Prostate gland (tissue), 2 donors: ENCODE measurements at regions not wholly inside any gene's neighbourhood (a gene's known extent, or its start where the extent isn't known, plus 50 kb on each side); places are given as distances from the start of the nearest gene placed in this dataset.

Experiments
- DNase-seq: peaks from one replicate; pipeline ENCODE4 v3.0.0-alpha.2; 2019; ENCODE audit warnings: low spot score
- H3K27ac ChIP-seq, 2 donors: fragments of 200-600 bp; sonication (generic); 2 replicates each; pipeline ENCODE4 v1.5.1; 2017 to 2019
- H3K27me3 ChIP-seq: fragments of 200-600 bp; sonication (generic); replicated peaks from 2 replicates; pipeline ENCODE4 v1.5.1; 2019; ENCODE audit not compliant: insufficient read depth
- H3K36me3 ChIP-seq, 2 donors: fragments of 200-600 bp; sonication (generic); 1 replicate in 1 of 2; 2 replicates in 1 of 2; pipeline versions ENCODE4 v1.5.1 to v1.8.1; 2017 to 2019
- H3K4me1 ChIP-seq: fragments of 200-600 bp; sonication (generic); replicated peaks from 2 replicates; pipeline ENCODE4 v1.5.1; 2019
- H3K4me3 ChIP-seq, 2 donors: fragments of 200-600 bp; sonication (generic); 2 replicates each; pipeline ENCODE4 v1.5.1; 2017 to 2019
- H3K9me3 ChIP-seq: fragments of 200-600 bp; sonication (generic); 2 replicates; pipeline ENCODE4 v1.5.1; 2017
- CTCF ChIP-seq, 4 experiments: fragments of 200-600 bp in 2 of 4; fragments of 450-650 bp in 2 of 4; sonication (generic) in 2 of 4; IDR thresholded peaks; 1 replicate in 3 of 4; 2 replicates in 1 of 4; pipeline ENCODE4 v1.5.1; 2016 to 2019; ENCODE audit warnings: antibody characterized with exemption in 4 of 4, mild to moderate bottlenecking in 2 of 4, moderate library complexity in 2 of 4
- POLR2A ChIP-seq: fragments of 450-650 bp; IDR thresholded peaks from one replicate; pipeline ENCODE4 v1.6.1; 2016; ENCODE audit warnings: antibody characterized with exemption, mild to moderate bottlenecking
- POLR2AphosphoS5 ChIP-seq: sonication (generic); formaldehyde crosslinking; IDR thresholded peaks from one replicate; pipeline ENCODE4 v1.6.1; 2017; ENCODE audit warnings: antibody characterized with exemption
- WGBS: methylation state at CpG from one replicate; pipeline ENCODE4 v1.1.5; 2018; 5-methylcytosine and 5-hydroxymethylcytosine counted together
- intact Hi-C: fragments of 100-400 bp; cut with DNase I; formaldehyde crosslinking; loops from one replicate; pipeline ENCODE4 v1.14.2; 2022
- small RNA-seq, 2 donors: library from RNA; depleted of rRNA; stranded (forward); fragments of <200 nt; gene quantifications; one replicate each; pipeline ENCODE3, GENCODE V24; 2016

DNA sequence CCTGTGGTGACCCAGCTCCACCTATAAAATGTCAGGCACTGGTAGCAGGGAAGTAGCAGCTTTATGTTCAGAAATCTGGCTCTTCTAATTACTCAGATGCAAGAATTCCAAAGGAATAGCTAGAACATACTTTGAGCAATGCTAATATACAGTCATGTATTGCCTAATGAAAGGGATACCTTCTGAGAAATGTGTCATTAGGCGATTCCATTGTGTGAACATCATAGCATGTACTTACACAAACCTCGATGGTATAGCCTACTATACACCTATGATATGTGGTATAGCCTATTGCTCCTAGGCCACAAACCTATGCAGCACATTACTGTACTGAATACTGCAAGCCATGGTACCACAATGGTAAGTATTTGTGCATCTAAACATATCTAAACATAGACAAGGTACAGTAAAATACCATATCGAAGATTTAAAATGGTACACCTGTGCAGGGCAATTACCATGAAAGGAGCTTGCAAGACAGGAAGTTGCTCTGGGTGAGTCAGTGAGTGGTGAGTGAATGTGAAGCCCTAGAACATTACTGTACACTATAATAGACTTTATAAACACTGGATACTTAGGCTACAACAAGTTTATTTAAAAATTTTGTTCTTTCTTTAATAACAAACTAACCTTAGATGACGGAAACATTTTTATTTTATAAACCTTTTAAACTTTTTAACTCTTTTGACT lies 50.3 kb upstream of the ETAA1 start:
- H3K27me3 ChIP-seq: no peaks in the 10 kb centered on the region
- no peaks in the 10 kb centered on the region for H3K9me3 ChIP-seq
- DNase-seq: no peak
- no peak overlapping the region for H3K27ac ChIP-seq
- no peak for TF ChIP-seq CTCF (IDR thresholded peaks at IDR 0.05)
- no peak for TF ChIP-seq POLR2AphosphoS5
- TF ChIP-seq POLR2A: no peak
- intact Hi-C loops: no loop called here
- no peak overlapping the region for H3K4me3 ChIP-seq
- WGBS: 75% methylated on average over 4 of the region's 4 CpGs
- no peaks in the 10 kb centered on the region for H3K4me1 ChIP-seq
- H3K36me3 ChIP-seq: no peaks in the 10 kb centered on the region

Small RNA genes in the stretch of these regions (small RNA-seq; reads per million reads assigned to genes)
- 0 reads per million in 2 donors for gene AC009474.2
